GM18517 (cell line): ENCODE measurements at regions not wholly inside any gene's neighbourhood (a gene's known extent, or its start where the extent isn't known, plus 50 kb on each side); places are given as distances from the start of the nearest gene placed in this dataset.

Experiments
- ATAC-seq: cut with Tn5 transposase; IDR thresholded peaks from one replicate; pipeline ENCODE4 v1.9.1; 2021; ENCODE audit warnings: mild to moderate bottlenecking, moderate library complexity; ENCODE audit not compliant: unreplicated experiment

GRCh38 chr12:45622210-45622937 lies 107.1 kb upstream of the ARID2 start:
- ATAC-seq = no peak

- ATAC-seq = no peak
Observed at GRCh38 chr12:45623221-45623620, 106.3 kb upstream of the ARID2 start.

- ATAC-seq = no peak
Observed at GRCh38 chr12:45623940-45624339, 105.6 kb upstream of the ARID2 start.

GRCh38 chr12:45626965-45627364 lies 102.5 kb upstream of the ARID2 start:
- ATAC-seq = no peak

GRCh38 chr12:45627407-45628069 lies 102.0 kb upstream of the ARID2 start:
- no peak for ATAC-seq

- no peak for ATAC-seq
Observed at GRCh38 chr12:45629292-45629691, 100.2 kb upstream of the ARID2 start.

GRCh38 chr12:45633733-45634132 lies 95.8 kb upstream of the ARID2 start:
- ATAC-seq = no peak

- ATAC-seq = peak; percentile 68
Observed at GRCh38 chr12:45634273-45634917, 95.1 kb upstream of the ARID2 start.

GRCh38 chr12:45637242-45637641 lies 92.3 kb upstream of the ARID2 start:
- no peak for ATAC-seq

GRCh38 chr12:45637706-45638105 lies 91.8 kb upstream of the ARID2 start:
- no peak for ATAC-seq

GRCh38 chr12:45638386-45638785 lies 91.1 kb upstream of the ARID2 start:
- ATAC-seq = no peak

- ATAC-seq = no peak
Observed at GRCh38 chr12:45644541-45644940, 85.0 kb upstream of the ARID2 start.

- ATAC-seq = no peak
Observed at GRCh38 chr12:45646851-45647581, 82.5 kb upstream of the ARID2 start.

- ATAC-seq = no peak
Observed at GRCh38 chr12:45648070-45648469, 81.4 kb upstream of the ARID2 start.

- no peak for ATAC-seq
Observed at GRCh38 chr12:45651029-45651428, 78.5 kb upstream of the ARID2 start.

GRCh38 chr12:45654002-45654665 lies 75.4 kb upstream of the ARID2 start:
- no peak for ATAC-seq

- no peak for ATAC-seq
Observed at GRCh38 chr12:45655186-45655585, 74.3 kb upstream of the ARID2 start.

GRCh38 chr12:45655743-45656142 lies 73.8 kb upstream of the ARID2 start:
- no peak for ATAC-seq

- no peak for ATAC-seq
Observed at GRCh38 chr12:45658020-45658419, 71.5 kb upstream of the ARID2 start.

GRCh38 chr12:45660330-45660729 lies 69.2 kb upstream of the ARID2 start:
- ATAC-seq = no peak

- no peak for ATAC-seq
Observed at GRCh38 chr12:45663455-45663854, 66.1 kb upstream of the ARID2 start.
